HCT116 (cell line): ENCODE measurements at regions not wholly inside any gene's neighbourhood (a gene's known extent, or its start where the extent isn't known, plus 50 kb on each side); places are given as distances from the start of the nearest gene placed in this dataset.

Experiments
- ATAC-seq: fragments of 200-7000 bp; cut with Tn5 transposase; 2 replicates; pipeline ENCODE4 v1.9.1; 2020; ENCODE audit warnings: mild to moderate bottlenecking, moderate library complexity
- BruUV-seq: library from RNA; stranded (reverse); fragments of 400-500 nt; replicated peaks from 2 replicates; lab custom pipeline; 2021; lab: Mats Ljungman, UMichigan
- CTCF ChIA-PET: fragments of 300-600 bp; sonication (Branson Sonifier 250); formaldehyde crosslinking; loops from one replicate; lab custom pipeline; 2021; ENCODE audit warnings: antibody characterized with exemption; lab: Charles Lee
- POLR2A ChIA-PET: fragments of 300-600, 350-600 bp; sonication (Branson Sonifier 250); formaldehyde crosslinking; loops from one replicate; lab custom pipeline; 2021; ENCODE audit warnings: antibody characterized with exemption; lab: Charles Lee
- RAD21 ChIA-PET, 2 experiments: fragments of 300-600 bp; sonication (Branson Sonifier 250); formaldehyde crosslinking; loops; one replicate each; lab custom pipeline; 2023; ENCODE audit warnings: low total read pairs in 2 of 2; ENCODE audit not compliant: uncharacterized antibody in 2 of 2, unreplicated experiment in 2 of 2, low non-redundant PET in 1 of 2; lab: Charles Lee
- DNase-seq: peaks from one replicate; pipeline ENCODE4 v3.0.0-alpha.2; 2010; ENCODE audit warnings: low read depth, low spot score
- H2AFZ ChIP-seq: fragments of 200-600 bp; shearing (Covaris generic), sonication (generic); 2 replicates; pipeline ENCODE4 v1.6.1; 2017; ENCODE audit warnings: low read depth, mixed run types, mixed read lengths, antibody characterized with exemption, low read length; ENCODE audit not compliant: poor library complexity, severe bottlenecking
- H3K27ac ChIP-seq: 2 replicates; pipeline ENCODE4 v1.5.1; 2012; ENCODE audit warnings: low read depth, low read length
- H3K27me3 ChIP-seq: fragments of 200-600 bp; sonication (generic); 2 replicates; pipeline ENCODE4 v1.6.1; 2016; ENCODE audit warnings: mixed run types, low read length, mixed read lengths; ENCODE audit not compliant: insufficient read depth
- H3K36me3 ChIP-seq, 2 experiments: fragments of 200-500 bp in 1 of 2; fragments of 200-600 bp in 1 of 2; sonication (Bioruptor generic) in 1 of 2; sonication (generic) in 1 of 2; 2 replicates each; pipeline versions ENCODE4 v1.5.1 to v1.6.1; 2014 to 2016; ENCODE audit warnings: low read length in 2 of 2, inconsistent platforms in 1 of 2, mixed read lengths in 1 of 2, mixed run types in 1 of 2; ENCODE audit not compliant: insufficient read depth in 2 of 2, control insufficient read depth in 1 of 2
- H3K4me1 ChIP-seq, 2 experiments: fragments of 200-600 bp in 1 of 2; sonication (generic) in 1 of 2; 2 replicates each; pipeline versions ENCODE4 v1.5.1 to v1.6.1; 2012 to 2017; ENCODE audit warnings: low read length in 2 of 2, inconsistent platforms in 1 of 2, mild to moderate bottlenecking in 1 of 2, mixed read lengths in 1 of 2, mixed run types in 1 of 2, moderate library complexity in 1 of 2; ENCODE audit not compliant: insufficient read depth in 2 of 2, control insufficient read depth in 1 of 2
- H3K4me2 ChIP-seq: fragments of 200-600 bp; sonication (generic); 2 replicates; pipeline ENCODE4 v1.6.1; 2017; ENCODE audit warnings: mixed run types, low read length, mixed read lengths
- H3K4me3 ChIP-seq, 2 experiments: fragments of 200-600 bp in 1 of 2; sonication (generic) in 1 of 2; replicated peaks in 1 of 2; 2 replicates each; pipeline ENCODE4 v1.5.1; 2011 to 2016; ENCODE audit warnings: low read length in 2 of 2, control low read depth in 1 of 2, low read depth in 1 of 2, mild to moderate bottlenecking in 1 of 2, mixed read lengths in 1 of 2, mixed run types in 1 of 2
- H3K79me2 ChIP-seq: fragments of 200-600 bp; sonication (generic); 2 replicates; pipeline ENCODE4 v1.6.1; 2017; ENCODE audit warnings: mild to moderate bottlenecking, mixed run types, low read length, moderate library complexity, mixed read lengths; ENCODE audit not compliant: insufficient read depth
- H3K9ac ChIP-seq: fragments of 200-600 bp; sonication (generic); 2 replicates; pipeline ENCODE4 v1.6.1; 2016; ENCODE audit warnings: low read length, mixed read lengths
- H3K9me2 ChIP-seq: fragments of 200-600 bp; sonication (generic), shearing (Covaris generic); 2 replicates; pipeline ENCODE4 v1.6.1; 2017; ENCODE audit warnings: mixed run types, mild to moderate bottlenecking, moderate library complexity; ENCODE audit not compliant: insufficient read depth
- H3K9me3 ChIP-seq, 2 experiments: fragments of 200-500 bp in 1 of 2; fragments of 200-600 bp in 1 of 2; sonication (Bioruptor generic) in 1 of 2; sonication (generic) in 1 of 2; 2 replicates each; pipeline ENCODE4 v1.6.1; 2014 to 2017; ENCODE audit warnings: low read length in 2 of 2, mixed read lengths in 2 of 2, inconsistent platforms in 1 of 2, low read depth in 1 of 2, mild to moderate bottlenecking in 1 of 2, mixed run types in 1 of 2, moderate library complexity in 1 of 2; ENCODE audit not compliant: control insufficient read depth in 1 of 2, insufficient read depth in 1 of 2
- H4K20me1 ChIP-seq: fragments of 200-600 bp; sonication (generic), shearing (Covaris generic); 2 replicates; pipeline ENCODE4 v1.6.1; 2017; ENCODE audit warnings: mixed run types, mild to moderate bottlenecking, moderate library complexity; ENCODE audit not compliant: insufficient read depth
- CEBPB ChIP-seq: IDR thresholded peaks from 2 replicates; pipeline ENCODE4 v1.6.1; 2012; ENCODE audit warnings: low read depth
- EGR1 ChIP-seq: IDR thresholded peaks from 2 replicates; pipeline ENCODE4 v1.6.1; 2012; ENCODE audit warnings: low read depth
- EZH2 ChIP-seq: fragments of 200-600 bp; sonication (generic); IDR thresholded peaks from 2 replicates; pipeline ENCODE4 v1.6.1; 2017; ENCODE audit warnings: antibody characterized with exemption, mixed run types
- FOSL1 ChIP-seq: IDR thresholded peaks from 2 replicates; pipeline ENCODE4 v1.6.1; 2012; ENCODE audit warnings: low read depth
- JUND ChIP-seq: IDR thresholded peaks from 2 replicates; pipeline ENCODE4 v1.6.1; 2012
- SP1 ChIP-seq: IDR thresholded peaks from 2 replicates; pipeline ENCODE4 v1.6.1; 2012; ENCODE audit warnings: low read depth
- SRF ChIP-seq: IDR thresholded peaks from 2 replicates; pipeline ENCODE4 v1.6.1; 2012; ENCODE audit warnings: low read depth
- YY1 ChIP-seq: IDR thresholded peaks from 2 replicates; pipeline ENCODE4 v1.6.1; 2011; ENCODE audit warnings: low read length, low read depth, moderate library complexity, mild to moderate bottlenecking; ENCODE audit not compliant: insufficient replicate concordance; ENCODE audit errors: extremely low read depth
- ZFX ChIP-seq: fragments of 450-650 bp; IDR thresholded peaks from 2 replicates; pipeline ENCODE4 v1.6.1; 2017
- ZNF274 ChIP-seq: fragments of 200-500 bp; sonication (Bioruptor generic); IDR thresholded peaks from 2 replicates; pipeline ENCODE4 v1.6.1; 2014; ENCODE audit warnings: mild to moderate bottlenecking, low read depth, low read length, inconsistent platforms
- intact Hi-C: fragments of 100-400 bp; cut with micrococcal nuclease; formaldehyde crosslinking; loops from 2 replicates; pipeline ENCODE4 v1.10.0; 2022
- TF ChIP-seq, protein P1 (sequence below): IDR thresholded peaks from 2 replicates; pipeline ENCODE4 v1.6.1; 2012
- TF ChIP-seq, protein P2 (sequence below): IDR thresholded peaks from 2 replicates; pipeline ENCODE4 v1.6.1; 2012
- TF ChIP-seq, protein P3 (sequence below), 3 experiments: fragments of 200-600 bp in 1 of 3; sonication (generic) in 1 of 3; IDR thresholded peaks in 2 of 3; conservative IDR thresholded peaks in 1 of 3; 2 replicates each; pipeline ENCODE4 v1.5.1; 2012 to 2017; ENCODE audit warnings: low read depth in 2 of 3, low read length in 2 of 3, antibody characterized with exemption in 1 of 3, borderline replicate concordance in 1 of 3, control low read depth in 1 of 3, mild to moderate bottlenecking in 1 of 3, mixed read lengths in 1 of 3, mixed run types in 1 of 3, moderate library complexity in 1 of 3; ENCODE audit not compliant: insufficient read depth in 1 of 3

DNA sequence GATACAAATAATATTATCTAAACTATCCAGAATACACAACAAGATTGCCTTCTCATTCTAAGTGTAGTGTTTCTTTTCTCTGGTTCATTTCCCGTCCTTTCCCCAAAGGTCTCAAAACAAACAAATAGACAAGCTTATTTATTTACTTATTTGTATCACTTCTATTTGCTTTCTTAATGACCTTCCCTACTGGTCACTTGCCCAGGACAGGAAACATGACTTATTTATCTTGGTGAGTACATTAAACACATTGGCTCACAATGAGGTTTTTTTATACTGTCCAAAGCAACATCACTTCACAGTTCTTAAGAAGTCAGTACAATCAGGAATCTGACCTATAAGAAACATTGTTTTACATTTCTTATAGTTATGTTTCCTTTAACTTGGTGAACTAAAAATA is 123.3 kb upstream of the KYNU start:
- ChIA-PET POLR2A (no interaction called here), CTCF (no interaction called here), RAD21 (no interaction called here)
- Histone ChIP-seq H3K9me2 (0 out of 2 replicates have a peak, but pooled peaks cover 2% of the 10 kb centered on the region), H2AFZ (no peak overlapping the region), H3K4me1 (no peaks in the 10 kb centered on the region), H3K4me3 (no peak overlapping the region), H4K20me1 (no peaks in the 10 kb centered on the region), H3K27me3 (no peaks in the 10 kb centered on the region), H3K36me3 (no peaks in the 10 kb centered on the region), H3K9me3 (no peaks in the 10 kb centered on the region), H3K79me2 (no peaks in the 10 kb centered on the region)
- intact Hi-C loops = no loop called here
- DNase-seq (no peak), ATAC-seq (no peak)
- no TSS peak for BruUV-seq
- TF ChIP-seq, protein P1, sequence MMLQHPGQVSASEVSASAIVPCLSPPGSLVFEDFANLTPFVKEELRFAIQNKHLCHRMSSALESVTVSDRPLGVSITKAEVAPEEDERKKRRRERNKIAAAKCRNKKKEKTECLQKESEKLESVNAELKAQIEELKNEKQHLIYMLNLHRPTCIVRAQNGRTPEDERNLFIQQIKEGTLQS = no peak
- no peak for TF ChIP-seq SP1
- TF ChIP-seq SRF = no peak
- TF ChIP-seq EGR1 = no peak
- TF ChIP-seq ZFX = no peak
- no peak for TF ChIP-seq ZNF274
- TF ChIP-seq, protein P2, sequence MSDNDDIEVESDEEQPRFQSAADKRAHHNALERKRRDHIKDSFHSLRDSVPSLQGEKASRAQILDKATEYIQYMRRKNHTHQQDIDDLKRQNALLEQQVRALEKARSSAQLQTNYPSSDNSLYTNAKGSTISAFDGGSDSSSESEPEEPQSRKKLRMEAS = no peak
- no peak for TF ChIP-seq EZH2
- TF ChIP-seq, all 23 proteins: peak for 0
- Histone ChIP-seq H3K4me2 (no peak overlapping the region), H3K9ac (no peak overlapping the region), H3K27ac (no peak overlapping the region)

DNA sequence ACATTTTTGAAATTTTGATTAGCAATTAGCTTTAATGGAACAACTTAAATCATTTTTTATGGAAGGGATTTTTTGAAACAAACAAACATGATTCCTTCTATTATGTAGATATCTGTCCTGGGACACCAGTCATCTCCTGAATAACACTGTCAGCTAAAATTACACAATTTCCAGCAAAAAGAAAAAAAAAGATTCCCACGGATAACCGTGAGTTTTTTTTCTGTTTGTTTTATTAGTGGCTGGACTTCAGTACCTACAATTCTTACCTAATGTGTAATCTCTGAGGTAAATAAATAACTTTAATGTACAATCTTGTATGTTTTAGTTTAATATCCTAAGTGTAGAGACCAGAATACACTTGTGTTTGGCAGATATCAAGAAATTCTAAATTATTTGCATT is 126.6 kb upstream of the KYNU start:
- no peak for TF ChIP-seq EGR1
- no peak for TF ChIP-seq SP1
- TF ChIP-seq, protein P1 = no peak
- TF ChIP-seq, protein P2 = no peak
- no peak for TF ChIP-seq FOSL1
- no peak for TF ChIP-seq JUND
- TF ChIP-seq CEBPB = no peak
- TF ChIP-seq YY1 = no peak
- TF ChIP-seq, protein P3, sequence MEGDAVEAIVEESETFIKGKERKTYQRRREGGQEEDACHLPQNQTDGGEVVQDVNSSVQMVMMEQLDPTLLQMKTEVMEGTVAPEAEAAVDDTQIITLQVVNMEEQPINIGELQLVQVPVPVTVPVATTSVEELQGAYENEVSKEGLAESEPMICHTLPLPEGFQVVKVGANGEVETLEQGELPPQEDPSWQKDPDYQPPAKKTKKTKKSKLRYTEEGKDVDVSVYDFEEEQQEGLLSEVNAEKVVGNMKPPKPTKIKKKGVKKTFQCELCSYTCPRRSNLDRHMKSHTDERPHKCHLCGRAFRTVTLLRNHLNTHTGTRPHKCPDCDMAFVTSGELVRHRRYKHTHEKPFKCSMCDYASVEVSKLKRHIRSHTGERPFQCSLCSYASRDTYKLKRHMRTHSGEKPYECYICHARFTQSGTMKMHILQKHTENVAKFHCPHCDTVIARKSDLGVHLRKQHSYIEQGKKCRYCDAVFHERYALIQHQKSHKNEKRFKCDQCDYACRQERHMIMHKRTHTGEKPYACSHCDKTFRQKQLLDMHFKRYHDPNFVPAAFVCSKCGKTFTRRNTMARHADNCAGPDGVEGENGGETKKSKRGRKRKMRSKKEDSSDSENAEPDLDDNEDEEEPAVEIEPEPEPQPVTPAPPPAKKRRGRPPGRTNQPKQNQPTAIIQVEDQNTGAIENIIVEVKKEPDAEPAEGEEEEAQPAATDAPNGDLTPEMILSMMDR (IDR thresholded peaks at IDR 0.05 in 2 of 3, conservative IDR thresholded peaks at IDR 0.05 in 1 of 3; ENCODE audit: borderline replicate concordance in 1 of 3, insufficient read depth in 1 of 3, low read depth in 2 of 3, low read length in 2 of 3) = no peak
- no peak for TF ChIP-seq ZNF274
- intact Hi-C loops = no loop called here
- H3K27me3 ChIP-seq = no peaks in the 10 kb centered on the region
- ATAC-seq (no peak), DNase-seq (no peak)
- no peak overlapping the region for H3K4me2 ChIP-seq
- H4K20me1 ChIP-seq = no peaks in the 10 kb centered on the region
- no peaks in the 10 kb centered on the region for H3K36me3 ChIP-seq
- ChIA-PET CTCF (no interaction called here), RAD21 (no interaction called here), POLR2A (no interaction called here)
- no peak overlapping the region for H3K27ac ChIP-seq
- H3K9ac ChIP-seq = no peak overlapping the region
- no peaks in the 10 kb centered on the region for H3K4me1 ChIP-seq
- 0 out of 2 replicates have a peak, but pooled peaks cover 3% of the 10 kb centered on the region for H3K9me2 ChIP-seq
- no TSS peak for BruUV-seq
- H3K9me3 ChIP-seq = no peaks in the 10 kb centered on the region
- H3K79me2 ChIP-seq = no peaks in the 10 kb centered on the region
- no peak overlapping the region for H2AFZ ChIP-seq
- no peak overlapping the region for H3K4me3 ChIP-seq
